ENCODE measurements at regions not wholly inside any gene's neighbourhood (a gene's known extent, or its start where the extent isn't known, plus 50 kb on each side); places are given as distances from the start of the nearest gene placed in this dataset.

DNA sequence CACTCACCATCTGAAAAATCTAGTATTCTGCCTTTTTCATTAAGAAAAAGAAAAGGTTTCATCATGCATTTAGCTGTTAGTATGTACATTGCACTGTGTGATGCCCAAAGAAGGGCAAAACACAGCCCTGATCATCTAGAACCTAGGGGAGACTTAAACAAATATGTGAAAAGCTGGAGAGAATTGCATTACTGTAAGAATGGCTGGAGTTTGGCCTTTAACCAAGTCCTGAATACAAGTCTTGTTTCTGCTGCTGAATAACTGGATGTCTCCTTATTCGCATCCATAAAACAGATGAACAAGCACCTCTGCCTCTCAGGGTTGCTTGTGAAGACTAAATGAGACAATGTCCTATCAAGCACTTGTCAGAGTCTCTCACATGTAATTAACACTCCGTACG is 233.4 kb upstream of the LRTM1 start:
- TF ChIP-seq, protein P1, sequence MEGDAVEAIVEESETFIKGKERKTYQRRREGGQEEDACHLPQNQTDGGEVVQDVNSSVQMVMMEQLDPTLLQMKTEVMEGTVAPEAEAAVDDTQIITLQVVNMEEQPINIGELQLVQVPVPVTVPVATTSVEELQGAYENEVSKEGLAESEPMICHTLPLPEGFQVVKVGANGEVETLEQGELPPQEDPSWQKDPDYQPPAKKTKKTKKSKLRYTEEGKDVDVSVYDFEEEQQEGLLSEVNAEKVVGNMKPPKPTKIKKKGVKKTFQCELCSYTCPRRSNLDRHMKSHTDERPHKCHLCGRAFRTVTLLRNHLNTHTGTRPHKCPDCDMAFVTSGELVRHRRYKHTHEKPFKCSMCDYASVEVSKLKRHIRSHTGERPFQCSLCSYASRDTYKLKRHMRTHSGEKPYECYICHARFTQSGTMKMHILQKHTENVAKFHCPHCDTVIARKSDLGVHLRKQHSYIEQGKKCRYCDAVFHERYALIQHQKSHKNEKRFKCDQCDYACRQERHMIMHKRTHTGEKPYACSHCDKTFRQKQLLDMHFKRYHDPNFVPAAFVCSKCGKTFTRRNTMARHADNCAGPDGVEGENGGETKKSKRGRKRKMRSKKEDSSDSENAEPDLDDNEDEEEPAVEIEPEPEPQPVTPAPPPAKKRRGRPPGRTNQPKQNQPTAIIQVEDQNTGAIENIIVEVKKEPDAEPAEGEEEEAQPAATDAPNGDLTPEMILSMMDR (IDR thresholded peaks at IDR 0.05): no peak
- TF ChIP-seq GABPB1 (CRISPR knock-in tag; IDR thresholded peaks at IDR 0.05): no peak
- no peak for TF ChIP-seq ZBTB21 (CRISPR knock-in tag; IDR thresholded peaks at IDR 0.05; ENCODE audit: borderline replicate concordance)
- no peak for TF ChIP-seq FOXP1 (CRISPR knock-in tag; IDR thresholded peaks at IDR 0.05; ENCODE audit: borderline replicate concordance)
- TF ChIP-seq, protein P2, sequence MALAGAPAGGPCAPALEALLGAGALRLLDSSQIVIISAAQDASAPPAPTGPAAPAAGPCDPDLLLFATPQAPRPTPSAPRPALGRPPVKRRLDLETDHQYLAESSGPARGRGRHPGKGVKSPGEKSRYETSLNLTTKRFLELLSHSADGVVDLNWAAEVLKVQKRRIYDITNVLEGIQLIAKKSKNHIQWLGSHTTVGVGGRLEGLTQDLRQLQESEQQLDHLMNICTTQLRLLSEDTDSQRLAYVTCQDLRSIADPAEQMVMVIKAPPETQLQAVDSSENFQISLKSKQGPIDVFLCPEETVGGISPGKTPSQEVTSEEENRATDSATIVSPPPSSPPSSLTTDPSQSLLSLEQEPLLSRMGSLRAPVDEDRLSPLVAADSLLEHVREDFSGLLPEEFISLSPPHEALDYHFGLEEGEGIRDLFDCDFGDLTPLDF (CRISPR knock-in tag; IDR thresholded peaks at IDR 0.05): no peak
- TF ChIP-seq, protein P3, sequence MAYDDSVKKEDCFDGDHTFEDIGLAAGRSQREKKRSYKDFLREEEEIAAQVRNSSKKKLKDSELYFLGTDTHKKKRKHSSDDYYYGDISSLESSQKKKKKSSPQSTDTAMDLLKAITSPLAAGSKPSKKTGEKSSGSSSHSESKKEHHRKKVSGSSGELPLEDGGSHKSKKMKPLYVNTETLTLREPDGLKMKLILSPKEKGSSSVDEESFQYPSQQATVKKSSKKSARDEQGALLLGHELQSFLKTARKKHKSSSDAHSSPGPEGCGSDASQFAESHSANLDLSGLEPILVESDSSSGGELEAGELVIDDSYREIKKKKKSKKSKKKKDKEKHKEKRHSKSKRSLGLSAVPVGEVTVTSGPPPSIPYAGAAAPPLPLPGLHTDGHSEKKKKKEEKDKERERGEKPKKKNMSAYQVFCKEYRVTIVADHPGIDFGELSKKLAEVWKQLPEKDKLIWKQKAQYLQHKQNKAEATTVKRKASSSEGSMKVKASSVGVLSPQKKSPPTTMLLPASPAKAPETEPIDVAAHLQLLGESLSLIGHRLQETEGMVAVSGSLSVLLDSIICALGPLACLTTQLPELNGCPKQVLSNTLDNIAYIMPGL (CRISPR knock-in tag; IDR thresholded peaks at IDR 0.05): no peak
- no peak for TF ChIP-seq NR1H2 (CRISPR knock-in tag; IDR thresholded peaks at IDR 0.05)
